HFFc6 (cell line): ENCODE measurements at regions not wholly inside any gene's neighbourhood (a gene's known extent, or its start where the extent isn't known, plus 50 kb on each side); places are given as distances from the start of the nearest gene placed in this dataset.

Source experiments
- DNase-seq: peaks from one replicate; pipeline ENCODE4 v3.0.0-alpha.2; 2018
- H3K27ac Mint-ChIP-seq: 2 replicates; pipeline ENCODE4 v1.8.0; 2020; ENCODE audit warnings: mild to moderate bottlenecking, mixed read lengths
- H3K27me3 Mint-ChIP-seq: 2 replicates; pipeline ENCODE4 v1.8.0; 2021; ENCODE audit warnings: mild to moderate bottlenecking, moderate library complexity, mixed read lengths; ENCODE audit not compliant: insufficient read depth
- H3K36me3 Mint-ChIP-seq: 2 replicates; pipeline ENCODE4 v1.8.0; 2021; ENCODE audit warnings: low read depth, mixed read lengths
- H3K4me1 Mint-ChIP-seq: 2 replicates; pipeline ENCODE4 v1.8.0; 2020; ENCODE audit warnings: low read depth, mixed read lengths
- H3K4me3 Mint-ChIP-seq: 2 replicates; pipeline ENCODE4 v1.8.0; 2020; ENCODE audit warnings: mild to moderate bottlenecking, moderate library complexity, mixed read lengths
- H3K9me3 Mint-ChIP-seq: 2 replicates; pipeline ENCODE4 v1.8.0; 2020; ENCODE audit warnings: mild to moderate bottlenecking, mixed read lengths
- CTCF ChIP-seq: fragments of 200-600 bp; sonication (generic); IDR thresholded peaks from 2 replicates; pipeline ENCODE4 v1.5.0; 2021; ENCODE audit warnings: antibody characterized with exemption, mild to moderate bottlenecking

- no peak for TF ChIP-seq CTCF
- Mint-ChIP-seq H3K9me3 (no peaks in the 10 kb centered on the region), H3K4me3 (no peak overlapping the region), H3K27me3 (peaks cover 10% of the 10 kb centered on the region), H3K4me1 (peaks cover 47% of the 10 kb centered on the region), H3K36me3 (no peaks in the 10 kb centered on the region; the same call in 1 of the 2 replicates), H3K27ac (no peak overlapping the region)
- no peak for DNase-seq
These were observed 438.7 kb upstream of the JARID2 start for GRCh38 chr6:14807130-14807529.

- no peaks in the 10 kb centered on the region; the same call in 1 of the 2 replicates for H3K36me3 Mint-ChIP-seq
- no peak overlapping the region for H3K4me3 Mint-ChIP-seq
- peaks cover 12% of the 10 kb centered on the region for H3K27me3 Mint-ChIP-seq
- TF ChIP-seq CTCF, result no peak
- DNase-seq, result no peak
- H3K9me3 Mint-ChIP-seq, result no peaks in the 10 kb centered on the region
- peaks cover 42% of the 10 kb centered on the region for H3K4me1 Mint-ChIP-seq
- H3K27ac Mint-ChIP-seq, result no peak overlapping the region
These were observed 437.9 kb upstream of the JARID2 start for GRCh38 chr6:14807971-14808370.

- DNase-seq, result no peak
- H3K27ac Mint-ChIP-seq, result no peak overlapping the region
These were observed 435.8 kb upstream of the JARID2 start for GRCh38 chr6:14810021-14810420.

GRCh38 chr6:14811775-14812428 lies 434.0 kb upstream of the JARID2 start:
- DNase-seq, result peak; percentile 69
- Mint-ChIP-seq H3K4me3 (peak overlapping the region; percentile 38), H3K27ac (peak overlapping the region; percentile 77), H3K9me3 (no peaks in the 10 kb centered on the region), H3K27me3 (peaks cover 9% of the 10 kb centered on the region), H3K4me1 (peaks cover 21% of the 10 kb centered on the region), H3K36me3 (no peaks in the 10 kb centered on the region; the same call in 1 of the 2 replicates)
- no peak for TF ChIP-seq CTCF

More at GRCh38 chr6:14810021-14810420, 435.8 kb upstream of the JARID2 start:
- Mint-ChIP-seq H3K4me3 (no peak overlapping the region), H3K36me3 (no peaks in the 10 kb centered on the region; the same call in 1 of the 2 replicates), H3K27me3 (peaks cover 9% of the 10 kb centered on the region), H3K9me3 (no peaks in the 10 kb centered on the region), H3K4me1 (peaks cover 23% of the 10 kb centered on the region)
- TF ChIP-seq CTCF, result no peak

GRCh38 chr6:14814016-14814415 lies 431.9 kb upstream of the JARID2 start:
- Mint-ChIP-seq H3K4me1 (peaks cover 22% of the 10 kb centered on the region), H3K9me3 (no peaks in the 10 kb centered on the region), H3K27me3 (peaks cover 3% of the 10 kb centered on the region; the same call in 1 of the 2 replicates), H3K27ac (no peak overlapping the region), H3K36me3 (no peaks in the 10 kb centered on the region), H3K4me3 (no peak overlapping the region)
- DNase-seq, result no peak
- TF ChIP-seq CTCF, result no peak
